ENCODE measurements at regions not wholly inside any gene's neighbourhood (a gene's known extent, or its start where the extent isn't known, plus 50 kb on each side); places are given as distances from the start of the nearest gene placed in this dataset.

- TF ChIP-seq CTCF (conservative IDR thresholded peaks at IDR 0.05; ENCODE audit: low read depth, low read length) = no peak
- no peak for TF ChIP-seq RFX5 (IDR thresholded peaks at IDR 0.05; ENCODE audit: low read depth, low read length)
These were observed 156.5 kb upstream of the ABI3BP start for GRCh38 chr3:101149707-101150106.

Measured in IMR-90 (cell line).